GM12864 (cell line): ENCODE measurements at regions not wholly inside any gene's neighbourhood (a gene's known extent, or its start where the extent isn't known, plus 50 kb on each side); places are given as distances from the start of the nearest gene placed in this dataset.
"Not testable (repeated sequence)": the region's sequence is repeated elsewhere in the genome, so short reads cannot be mapped to it uniquely, and the experiment has no call there.

Experiments used
- DNase-seq: peaks from one replicate; pipeline ENCODE4 v3.0.0-alpha.2; 2011; ENCODE audit warnings: low read depth
- H3K4me3 ChIP-seq: 2 replicates; pipeline ENCODE4 v1.5.1; 2011; ENCODE audit warnings: mild to moderate bottlenecking, low read depth, low read length, control low read depth
- CTCF ChIP-seq: IDR thresholded peaks from 2 replicates; pipeline ENCODE4 v1.5.1; 2011; ENCODE audit warnings: low read depth, mild to moderate bottlenecking, moderate library complexity, low read length, control low read depth, inconsistent platforms; ENCODE audit errors: missing control alignments

GRCh38 chr15:96978937-96979473 lies 648.5 kb downstream of the NR2F2 start:
- H3K4me3 ChIP-seq = no peak overlapping the region
- DNase-seq = no peak
- no peak for TF ChIP-seq CTCF

GRCh38 chr15:96984121-96984671 lies 653.7 kb downstream of the NR2F2 start:
- H3K4me3 ChIP-seq, DNase-seq: not testable (repeated sequence)

- H3K4me3 ChIP-seq = no peak overlapping the region
- TF ChIP-seq CTCF = no peak
- no peak for DNase-seq
Measured at GRCh38 chr15:96992817-96993216, 662.3 kb downstream of the NR2F2 start.

GRCh38 chr15:96997538-96997937 lies 667.0 kb downstream of the NR2F2 start:
- H3K4me3 ChIP-seq = no peak overlapping the region
- no peak for TF ChIP-seq CTCF
- DNase-seq = no peak

GRCh38 chr15:97009031-97009431 lies 678.5 kb downstream of the NR2F2 start:
- no peak for TF ChIP-seq CTCF
- no peak for DNase-seq
- H3K4me3 ChIP-seq = no peak overlapping the region

- DNase-seq = no peak
- no peak overlapping the region for H3K4me3 ChIP-seq
- TF ChIP-seq CTCF = no peak
Measured at GRCh38 chr15:97012986-97013385, 682.5 kb downstream of the NR2F2 start.

GRCh38 chr15:97013491-97013890 lies 683.0 kb downstream of the NR2F2 start:
- H3K4me3 ChIP-seq = no peak overlapping the region
- no peak for TF ChIP-seq CTCF
- DNase-seq = no peak
